OCI-LY1 (cell line): ENCODE measurements at regions not wholly inside any gene's neighbourhood (a gene's known extent, or its start where the extent isn't known, plus 50 kb on each side); places are given as distances from the start of the nearest gene placed in this dataset.

Source experiments
- EZH2 ChIP-seq: fragments of 200-600 bp; sonication (generic), shearing (Covaris generic); IDR thresholded peaks from 2 replicates; pipeline ENCODE4 v1.8.0; 2017; ENCODE audit warnings: borderline replicate concordance, mixed run types, mild to moderate bottlenecking, antibody characterized with exemption, low read length, moderate library complexity, mixed read lengths
- TF ChIP-seq, protein P1 (sequence below): fragments of 200-600 bp; sonication (generic), shearing (Covaris generic); IDR thresholded peaks from 2 replicates; pipeline ENCODE4 v1.5.1; 2017; ENCODE audit warnings: mild to moderate bottlenecking, antibody characterized with exemption, low read length, moderate library complexity, mixed read lengths

DNA sequence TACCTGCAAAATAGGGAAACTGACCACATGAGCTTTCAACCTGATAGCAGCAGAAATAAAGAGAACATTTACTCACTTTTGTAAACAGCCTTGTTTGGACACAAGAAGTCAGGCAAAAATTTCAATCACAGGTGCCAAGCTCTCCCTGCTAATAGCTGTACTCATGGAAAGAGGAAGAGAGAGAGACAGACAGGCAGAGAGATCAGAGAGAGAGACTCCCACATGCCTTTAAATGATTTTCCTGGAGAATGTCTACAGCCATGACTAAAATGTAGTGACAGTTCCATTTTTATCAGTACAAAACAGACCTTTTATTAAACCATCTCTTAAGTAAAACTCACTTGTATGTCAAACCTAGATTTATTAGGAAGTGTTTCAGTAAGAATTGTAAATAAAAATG, 752.9 kb downstream of the TRAM1L1 start:
- TF ChIP-seq, protein P1, sequence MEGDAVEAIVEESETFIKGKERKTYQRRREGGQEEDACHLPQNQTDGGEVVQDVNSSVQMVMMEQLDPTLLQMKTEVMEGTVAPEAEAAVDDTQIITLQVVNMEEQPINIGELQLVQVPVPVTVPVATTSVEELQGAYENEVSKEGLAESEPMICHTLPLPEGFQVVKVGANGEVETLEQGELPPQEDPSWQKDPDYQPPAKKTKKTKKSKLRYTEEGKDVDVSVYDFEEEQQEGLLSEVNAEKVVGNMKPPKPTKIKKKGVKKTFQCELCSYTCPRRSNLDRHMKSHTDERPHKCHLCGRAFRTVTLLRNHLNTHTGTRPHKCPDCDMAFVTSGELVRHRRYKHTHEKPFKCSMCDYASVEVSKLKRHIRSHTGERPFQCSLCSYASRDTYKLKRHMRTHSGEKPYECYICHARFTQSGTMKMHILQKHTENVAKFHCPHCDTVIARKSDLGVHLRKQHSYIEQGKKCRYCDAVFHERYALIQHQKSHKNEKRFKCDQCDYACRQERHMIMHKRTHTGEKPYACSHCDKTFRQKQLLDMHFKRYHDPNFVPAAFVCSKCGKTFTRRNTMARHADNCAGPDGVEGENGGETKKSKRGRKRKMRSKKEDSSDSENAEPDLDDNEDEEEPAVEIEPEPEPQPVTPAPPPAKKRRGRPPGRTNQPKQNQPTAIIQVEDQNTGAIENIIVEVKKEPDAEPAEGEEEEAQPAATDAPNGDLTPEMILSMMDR: no peak
- no peak for TF ChIP-seq EZH2
